HG03196 (cell line): ENCODE measurements at regions not wholly inside any gene's neighbourhood (a gene's known extent, or its start where the extent isn't known, plus 50 kb on each side); places are given as distances from the start of the nearest gene placed in this dataset.
"Not testable (repeated sequence)": the region's sequence is repeated elsewhere in the genome, so short reads cannot be mapped to it uniquely, and the experiment has no call there.

Experiments used
- ATAC-seq: cut with Tn5 transposase; IDR thresholded peaks from one replicate; pipeline ENCODE4 v1.9.1; 2021; ENCODE audit not compliant: unreplicated experiment

- no peak for ATAC-seq
Observed at GRCh38 chr10:52533986-52534385, 219.9 kb downstream of the DKK1 start.

GRCh38 chr10:52539463-52539862 is 225.4 kb downstream of the DKK1 start:
- ATAC-seq, result no peak

GRCh38 chr10:52540479-52540984 is 226.5 kb downstream of the DKK1 start:
- no peak for ATAC-seq

GRCh38 chr10:52541006-52541473 is 227.0 kb downstream of the DKK1 start:
- ATAC-seq, result no peak

- no peak for ATAC-seq
Observed at GRCh38 chr10:52542906-52543305, 228.8 kb downstream of the DKK1 start.

GRCh38 chr10:52551046-52551445 is 221.5 kb downstream of the MBL2 start:
- ATAC-seq, result no peak

- ATAC-seq, result no peak
Observed at GRCh38 chr10:52558090-52558489, 214.5 kb downstream of the MBL2 start.

GRCh38 chr10:52561322-52561721 is 211.3 kb downstream of the MBL2 start:
- no peak for ATAC-seq

GRCh38 chr10:52563360-52563759 is 209.2 kb downstream of the MBL2 start:
- no peak for ATAC-seq

GRCh38 chr10:52566471-52567246 is 205.9 kb downstream of the MBL2 start:
- no peak for ATAC-seq

- ATAC-seq, result no peak
Observed at GRCh38 chr10:52567247-52567580, 205.4 kb downstream of the MBL2 start.

- no peak for ATAC-seq
Observed at GRCh38 chr10:52568309-52568708, 204.3 kb downstream of the MBL2 start.

- ATAC-seq, result no peak
Observed at GRCh38 chr10:52570490-52570889, 202.1 kb downstream of the MBL2 start.

- no peak for ATAC-seq
Observed at GRCh38 chr10:52571018-52571417, 201.6 kb downstream of the MBL2 start.

- ATAC-seq, result no peak
Observed at GRCh38 chr10:52571516-52572182, 200.9 kb downstream of the MBL2 start.

GRCh38 chr10:52573347-52573746 is 199.2 kb downstream of the MBL2 start:
- no peak for ATAC-seq

GRCh38 chr10:52574697-52575096 is 197.9 kb downstream of the MBL2 start:
- ATAC-seq, result no peak

GRCh38 chr10:52577047-52577446 is 195.5 kb downstream of the MBL2 start:
- no peak for ATAC-seq

- no peak for ATAC-seq
Observed at GRCh38 chr10:52578871-52579405, 193.6 kb downstream of the MBL2 start.

- ATAC-seq, result not testable (repeated sequence)
Observed at GRCh38 chr10:52581636-52582035, 190.9 kb downstream of the MBL2 start.

- no peak for ATAC-seq
Observed at GRCh38 chr10:52583336-52583735, 189.2 kb downstream of the MBL2 start.

- no peak for ATAC-seq
Observed at GRCh38 chr10:52586710-52587109, 185.9 kb downstream of the MBL2 start.
